ENCODE measurements at regions not wholly inside any gene's neighbourhood (a gene's known extent, or its start where the extent isn't known, plus 50 kb on each side); places are given as distances from the start of the nearest gene placed in this dataset.

DNA sequence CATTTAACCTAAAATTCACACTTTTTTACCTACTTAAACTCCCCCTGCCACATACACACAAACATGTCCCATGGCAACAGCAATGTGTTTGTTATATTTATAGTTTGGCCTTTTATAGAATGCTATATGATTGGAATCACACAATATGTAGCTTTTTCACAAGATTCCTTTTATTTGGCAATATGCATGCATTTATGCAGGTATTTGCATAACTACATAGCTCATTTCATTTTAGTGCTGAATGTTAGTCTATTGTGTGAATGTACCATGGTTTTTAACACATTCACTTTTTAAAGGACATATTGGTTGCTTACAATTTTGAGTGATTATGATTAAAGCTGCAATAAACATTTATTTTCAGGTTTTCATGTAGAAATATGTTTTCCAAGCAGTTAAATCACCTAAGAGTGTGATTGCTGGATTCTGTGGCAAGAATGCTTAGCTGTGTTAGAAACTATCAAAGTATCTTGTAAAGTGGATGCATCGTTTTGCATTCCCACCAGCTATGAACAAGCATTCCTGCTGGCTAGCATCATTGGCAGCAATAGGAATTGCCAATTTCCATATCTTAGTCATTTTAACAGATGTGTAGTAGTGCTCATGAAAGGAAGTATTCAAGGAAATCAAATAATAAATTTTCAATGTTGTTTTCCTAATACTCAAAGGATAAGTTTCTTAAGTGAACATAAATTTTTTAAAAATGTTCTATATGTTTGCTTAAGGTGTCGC is 557.0 kb downstream of the SLITRK1 start:
- no peak for DNase-seq (ENCODE audit: extremely low spot score)
- TF ChIP-seq SUZ12 (IDR thresholded peaks at IDR 0.05) (no peak), ARNT (IDR thresholded peaks at IDR 0.05) (no peak), FOXK2 (IDR thresholded peaks at IDR 0.05) (no peak), ZNF384 (IDR thresholded peaks at IDR 0.05) (no peak), L3MBTL2 (conservative IDR thresholded peaks at IDR 0.05) (no peak), HDGF (IDR thresholded peaks at IDR 0.05; ENCODE audit: borderline replicate concordance) (no peak), SP1 (IDR thresholded peaks at IDR 0.05) (no peak), CTBP1 (IDR thresholded peaks at IDR 0.05; ENCODE audit: borderline replicate concordance) (no peak), NFRKB (IDR thresholded peaks at IDR 0.05) (no peak), FOXA1 (IDR thresholded peaks at IDR 0.05) (no peak), FOXM1 (IDR thresholded peaks at IDR 0.05; ENCODE audit: borderline replicate concordance) (no peak), BHLHE40 (IDR thresholded peaks at IDR 0.05; ENCODE audit: borderline replicate concordance) (no peak), LEF1 (IDR thresholded peaks at IDR 0.05; ENCODE audit: borderline replicate concordance) (no peak), ELF4 (IDR thresholded peaks at IDR 0.05) (no peak), TARDBP (IDR thresholded peaks at IDR 0.05) (no peak)
- TF ChIP-seq, protein P1, sequence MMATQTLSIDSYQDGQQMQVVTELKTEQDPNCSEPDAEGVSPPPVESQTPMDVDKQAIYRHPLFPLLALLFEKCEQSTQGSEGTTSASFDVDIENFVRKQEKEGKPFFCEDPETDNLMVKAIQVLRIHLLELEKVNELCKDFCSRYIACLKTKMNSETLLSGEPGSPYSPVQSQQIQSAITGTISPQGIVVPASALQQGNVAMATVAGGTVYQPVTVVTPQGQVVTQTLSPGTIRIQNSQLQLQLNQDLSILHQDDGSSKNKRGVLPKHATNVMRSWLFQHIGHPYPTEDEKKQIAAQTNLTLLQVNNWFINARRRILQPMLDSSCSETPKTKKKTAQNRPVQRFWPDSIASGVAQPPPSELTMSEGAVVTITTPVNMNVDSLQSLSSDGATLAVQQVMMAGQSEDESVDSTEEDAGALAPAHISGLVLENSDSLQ (IDR thresholded peaks at IDR 0.05) = no peak
- CTCF ChIA-PET = no interaction called here
- POLR2A ChIA-PET = no interaction called here

DNA sequence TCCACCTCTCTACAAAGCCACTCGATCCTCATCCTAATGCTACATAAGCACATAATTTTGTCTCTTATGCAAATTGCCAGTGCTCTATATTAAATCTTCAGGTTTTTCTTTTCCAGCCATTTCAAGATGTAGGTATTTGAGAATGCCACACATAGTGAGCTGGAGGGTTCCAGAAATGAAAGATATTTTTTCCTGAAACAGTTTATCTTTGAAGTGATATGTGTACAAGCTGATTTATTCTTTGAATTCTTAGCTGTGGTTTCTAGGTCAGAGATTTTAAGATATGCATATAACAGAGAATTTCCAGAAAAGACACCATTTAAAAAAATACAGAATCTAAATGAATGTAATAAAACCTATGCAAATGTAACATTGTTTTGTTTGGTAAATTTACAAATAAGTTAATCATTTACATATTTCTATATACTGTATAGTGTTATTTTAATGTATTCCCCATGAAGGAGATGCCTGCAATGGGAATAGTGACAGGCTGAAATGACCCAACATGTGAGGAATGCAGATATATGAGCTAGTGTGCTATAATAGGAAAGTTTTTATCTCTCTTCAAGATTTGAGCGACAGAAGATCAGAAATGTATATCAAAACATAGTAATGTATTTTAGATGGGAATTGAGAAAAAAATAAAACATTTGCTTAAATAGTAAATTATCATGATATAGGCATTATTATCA is 570.2 kb downstream of the SLITRK1 start:
- ChIA-PET POLR2A (no interaction called here), CTCF (no interaction called here)
- TF ChIP-seq SP1 (IDR thresholded peaks at IDR 0.05) (no peak), ELF4 (IDR thresholded peaks at IDR 0.05) (no peak), ZNF384 (IDR thresholded peaks at IDR 0.05) (no peak), HDGF (IDR thresholded peaks at IDR 0.05; ENCODE audit: borderline replicate concordance) (no peak), FOXM1 (IDR thresholded peaks at IDR 0.05; ENCODE audit: borderline replicate concordance) (no peak), SUZ12 (IDR thresholded peaks at IDR 0.05) (no peak), CTBP1 (IDR thresholded peaks at IDR 0.05; ENCODE audit: borderline replicate concordance) (no peak), BHLHE40 (IDR thresholded peaks at IDR 0.05; ENCODE audit: borderline replicate concordance) (no peak)
- TF ChIP-seq, protein P1 (IDR thresholded peaks at IDR 0.05) = no peak
- no peak for DNase-seq (ENCODE audit: extremely low spot score)

DNA sequence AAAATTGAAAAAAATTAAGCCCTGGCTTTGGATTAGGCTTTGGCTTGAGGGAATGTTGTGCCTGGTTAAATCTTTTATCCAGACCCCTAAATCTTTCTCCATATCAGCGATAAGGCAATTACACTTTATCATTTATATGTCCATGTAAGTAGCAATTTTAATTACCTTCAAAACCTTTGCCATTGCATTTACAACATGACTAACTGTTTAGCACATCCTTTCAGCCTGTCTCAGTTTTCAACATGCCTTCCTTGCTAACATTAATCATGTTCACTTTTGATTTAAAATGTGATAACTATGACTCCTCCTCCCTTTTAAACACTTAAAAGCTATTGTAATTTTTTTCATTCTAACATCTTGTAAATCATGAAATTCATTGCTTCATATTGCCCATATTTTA is 583.7 kb downstream of the SLITRK1 start:
- ChIA-PET CTCF (no interaction called here), POLR2A (no interaction called here)
- no peak for TF ChIP-seq CTBP1 (IDR thresholded peaks at IDR 0.05; ENCODE audit: borderline replicate concordance)
- TF ChIP-seq, protein P1 (IDR thresholded peaks at IDR 0.05) = peak; percentile 55
- DNase-seq (ENCODE audit: extremely low spot score) = no peak

DNA sequence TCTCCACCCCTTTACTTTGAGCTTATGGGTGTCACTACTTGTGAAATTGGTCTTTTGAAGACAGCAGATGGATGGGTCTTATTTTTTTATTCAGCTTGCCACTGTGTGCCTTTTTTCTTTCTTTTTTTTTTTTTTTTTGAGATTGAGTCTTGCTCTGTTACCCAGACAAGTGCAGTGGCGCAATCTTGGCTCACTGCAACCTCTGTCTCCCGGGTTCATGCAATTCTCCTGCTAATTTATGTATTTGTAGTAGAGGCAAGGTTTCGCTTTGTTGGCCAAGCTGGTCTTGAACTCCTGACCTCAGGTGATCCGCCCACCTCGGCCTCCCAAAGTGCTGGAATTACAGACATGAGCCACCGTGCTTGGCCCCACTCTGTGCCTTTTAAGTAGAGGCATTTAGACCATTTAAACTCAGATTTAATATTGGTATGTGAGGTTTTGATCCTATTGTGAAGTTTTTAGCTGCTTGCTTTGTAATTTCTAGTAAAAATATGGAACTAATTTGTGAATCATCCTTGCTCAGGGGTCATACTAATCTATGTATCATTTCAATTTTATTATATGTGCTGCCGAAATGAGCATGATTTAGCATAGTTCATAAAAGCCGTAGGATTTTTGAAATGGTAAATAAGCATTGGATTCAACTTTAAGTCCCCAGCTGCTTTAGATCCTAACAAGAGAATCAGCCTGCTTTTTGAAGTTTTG is 584.5 kb downstream of the SLITRK1 start:
- no peak for DNase-seq (ENCODE audit: extremely low spot score)
- TF ChIP-seq FOXM1 (IDR thresholded peaks at IDR 0.05; ENCODE audit: borderline replicate concordance) (no peak), ELF4 (IDR thresholded peaks at IDR 0.05) (no peak), TARDBP (IDR thresholded peaks at IDR 0.05) (no peak), SUZ12 (IDR thresholded peaks at IDR 0.05) (no peak), LEF1 (IDR thresholded peaks at IDR 0.05; ENCODE audit: borderline replicate concordance) (no peak), ARNT (IDR thresholded peaks at IDR 0.05) (no peak), CTBP1 (IDR thresholded peaks at IDR 0.05; ENCODE audit: borderline replicate concordance) (no peak)
- TF ChIP-seq, protein P1 (IDR thresholded peaks at IDR 0.05) = no peak
- ChIA-PET CTCF (no interaction called here), POLR2A (no interaction called here)

DNA sequence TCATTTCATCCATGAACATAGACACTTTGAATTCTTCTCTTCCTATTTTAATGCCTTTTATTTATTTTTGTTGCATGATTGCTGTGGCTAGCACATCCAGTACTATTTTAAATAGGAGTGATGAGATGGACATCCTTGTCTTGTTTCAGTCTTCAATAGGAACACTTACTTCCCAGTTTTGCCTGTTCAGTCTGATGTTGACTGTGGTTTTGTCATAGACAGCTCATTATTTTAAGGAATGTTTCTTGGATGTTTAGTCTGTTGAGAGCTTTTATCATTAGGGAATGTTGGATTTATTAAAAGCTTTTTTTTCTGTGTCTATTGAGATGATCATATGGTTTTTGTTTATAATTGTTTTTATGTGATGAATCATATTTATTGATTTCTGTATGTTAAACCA is 586.6 kb downstream of the SLITRK1 start:
- ChIA-PET CTCF (no interaction called here), POLR2A (no interaction called here)
- DNase-seq (ENCODE audit: extremely low spot score) = no peak
- TF ChIP-seq SP1 (IDR thresholded peaks at IDR 0.05) = no peak

DNA sequence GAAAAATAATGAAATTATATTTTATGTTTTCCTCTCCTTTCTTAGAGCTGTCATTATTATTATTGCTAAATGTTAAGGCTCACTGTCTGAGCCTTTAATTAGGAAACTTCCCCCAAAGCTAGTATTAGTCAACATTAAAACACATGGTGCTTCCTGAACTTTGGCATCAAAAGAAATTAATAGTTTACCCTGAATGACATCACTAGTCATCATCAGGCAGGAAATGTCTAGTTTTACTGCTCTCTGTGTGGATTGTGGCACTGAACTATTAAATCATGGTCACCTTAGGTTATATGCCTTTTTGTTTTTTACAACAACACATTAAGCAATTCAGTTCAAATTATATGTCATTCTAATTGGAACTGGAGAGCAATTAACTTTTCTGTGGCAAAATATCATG is 595.5 kb downstream of the SLITRK1 start:
- CTCF ChIA-PET = no interaction called here
- POLR2A ChIA-PET = no interaction called here
- TF ChIP-seq, protein P1 (IDR thresholded peaks at IDR 0.05) = no peak
- no peak for TF ChIP-seq L3MBTL2 (conservative IDR thresholded peaks at IDR 0.05)
- no peak for TF ChIP-seq BHLHE40 (IDR thresholded peaks at IDR 0.05; ENCODE audit: borderline replicate concordance)
- DNase-seq (ENCODE audit: extremely low spot score) = no peak
